Ascending aorta (tissue), 2 donors: ENCODE measurements at regions not wholly inside any gene's neighbourhood (a gene's known extent, or its start where the extent isn't known, plus 50 kb on each side); places are given as distances from the start of the nearest gene placed in this dataset.

ENCODE experiments used
- DNase-seq, 2 donors: peaks; one replicate each; pipeline ENCODE4 v3.0.0-alpha.2; 2019; ENCODE audit warnings: low spot score in 2 of 2
- H3K27ac ChIP-seq, 2 donors: fragments of 200-600 bp; sonication (generic); one replicate each; pipeline ENCODE4 v1.5.1; 2016 to 2017; ENCODE audit warnings: mild to moderate bottlenecking in 1 of 2
- H3K27me3 ChIP-seq: fragments of 200-600 bp; sonication (generic); one replicate; pipeline ENCODE4 v1.5.1; 2017
- H3K36me3 ChIP-seq, 2 donors: fragments of 200-600 bp; sonication (generic); one replicate each; pipeline ENCODE4 v1.5.1; 2016
- H3K4me1 ChIP-seq, 2 donors: fragments of 200-600 bp; sonication (generic); one replicate each; pipeline ENCODE4 v1.5.1; 2016 to 2017; ENCODE audit warnings: mild to moderate bottlenecking in 1 of 2
- H3K4me3 ChIP-seq, 2 donors: fragments of 200-600 bp; sonication (generic); one replicate each; pipeline ENCODE4 v1.5.1; 2016 to 2017; ENCODE audit warnings: mild to moderate bottlenecking in 1 of 2
- H3K9me3 ChIP-seq, 2 donors: fragments of 200-600 bp; sonication (generic); one replicate each; pipeline ENCODE4 v1.5.1; 2016
- CTCF ChIP-seq, 3 experiments: fragments of 200-600 bp in 2 of 3; fragments of 450-650 bp in 1 of 3; sonication (generic) in 2 of 3; IDR thresholded peaks; one replicate each; pipeline ENCODE4 v1.5.1; 2016 to 2019; ENCODE audit warnings: antibody characterized with exemption in 3 of 3, mild to moderate bottlenecking in 1 of 3, moderate library complexity in 1 of 3
- intact Hi-C: fragments of 100-400 bp; cut with DNase I; formaldehyde crosslinking; loops from one replicate; pipeline ENCODE4 v1.15.1; 2023

- TF ChIP-seq CTCF (IDR thresholded peaks at IDR 0.05), result no peak
- intact Hi-C loops, result loop anchor here (5.0 kb wide), 2 partner anchors 98 to 282 kb away; partner anchors contain the start of gene TLE3
- Histone ChIP-seq H3K4me1 (peaks cover 4 to 20% of the 10 kb centered on the region in 2 donors), H3K9me3 (no peaks in the 10 kb centered on the region), H3K27me3 (no peaks in the 10 kb centered on the region), H3K4me3 (no peak overlapping the region), H3K27ac (peak overlapping the region; percentile 77 to 85), H3K36me3 (no peaks in the 10 kb centered on the region)
- peak; percentile 65 to 90 for DNase-seq
These were observed 98.0 kb upstream of the TLE3 start for GRCh38 chr15:70195587-70196305.

- intact Hi-C loops, result loop anchor here (5.0 kb wide), 2 partner anchors 98 to 282 kb away; partner anchors contain the start of gene TLE3
- DNase-seq, result no peak
- H3K36me3 ChIP-seq, result no peaks in the 10 kb centered on the region
- no peaks in the 10 kb centered on the region for H3K27me3 ChIP-seq
- TF ChIP-seq CTCF (IDR thresholded peaks at IDR 0.05), result no peak
- no peak overlapping the region for H3K4me3 ChIP-seq
- H3K27ac ChIP-seq, result peak overlapping the region; percentile 77 to 85
- H3K9me3 ChIP-seq, result no peaks in the 10 kb centered on the region
- H3K4me1 ChIP-seq, result peaks cover 4 to 20% of the 10 kb centered on the region in 2 donors
These were observed 97.5 kb upstream of the TLE3 start for GRCh38 chr15:70195171-70195570.

- DNase-seq, result no peak
- H3K4me1 ChIP-seq, result peaks cover 4 to 20% of the 10 kb centered on the region in 2 donors
- intact Hi-C loops, result no loop called here
- H3K4me3 ChIP-seq, result no peak overlapping the region
- TF ChIP-seq CTCF (IDR thresholded peaks at IDR 0.05), result no peak
- H3K9me3 ChIP-seq, result no peaks in the 10 kb centered on the region
- no peaks in the 10 kb centered on the region for H3K27me3 ChIP-seq
- no peaks in the 10 kb centered on the region for H3K36me3 ChIP-seq
- no peak overlapping the region for H3K27ac ChIP-seq
These were observed 96.5 kb upstream of the TLE3 start for GRCh38 chr15:70194266-70194665.

- no peaks in the 10 kb centered on the region for H3K36me3 ChIP-seq
- TF ChIP-seq CTCF (IDR thresholded peaks at IDR 0.05), result no peak
- no peaks in the 10 kb centered on the region for H3K27me3 ChIP-seq
- DNase-seq, result no peak
- no peak overlapping the region for H3K27ac ChIP-seq
- no peak overlapping the region for H3K4me3 ChIP-seq
- intact Hi-C loops, result no loop called here
- no peaks in the 10 kb centered on the region for H3K9me3 ChIP-seq
- peaks cover 4 to 20% of the 10 kb centered on the region in 2 donors for H3K4me1 ChIP-seq
These were observed 96.0 kb upstream of the TLE3 start for GRCh38 chr15:70193734-70194133.

GRCh38 chr15:70192490-70192889 is 94.8 kb upstream of the TLE3 start:
- intact Hi-C loops, result no loop called here
- H3K27me3 ChIP-seq, result no peaks in the 10 kb centered on the region
- no peak overlapping the region for H3K27ac ChIP-seq
- H3K36me3 ChIP-seq, result no peaks in the 10 kb centered on the region
- no peak for TF ChIP-seq CTCF (IDR thresholded peaks at IDR 0.05)
- no peak for DNase-seq
- no peak overlapping the region for H3K4me3 ChIP-seq
- peaks cover 4 to 20% of the 10 kb centered on the region in 2 donors for H3K4me1 ChIP-seq
- H3K9me3 ChIP-seq, result no peaks in the 10 kb centered on the region
